Inflammatory macrophage treated with lipopolysaccharide for 4 hours (primary cell): ENCODE measurements at regions not wholly inside any gene's neighbourhood (a gene's known extent, or its start where the extent isn't known, plus 50 kb on each side); places are given as distances from the start of the nearest gene placed in this dataset.
A peak's percentile ranks its signal among the peaks of the same experiment; 100 is the strongest.

Experiments
- DNase-seq: peaks from one replicate; pipeline ENCODE4 v3.0.0-alpha.2; 2020

DNA sequence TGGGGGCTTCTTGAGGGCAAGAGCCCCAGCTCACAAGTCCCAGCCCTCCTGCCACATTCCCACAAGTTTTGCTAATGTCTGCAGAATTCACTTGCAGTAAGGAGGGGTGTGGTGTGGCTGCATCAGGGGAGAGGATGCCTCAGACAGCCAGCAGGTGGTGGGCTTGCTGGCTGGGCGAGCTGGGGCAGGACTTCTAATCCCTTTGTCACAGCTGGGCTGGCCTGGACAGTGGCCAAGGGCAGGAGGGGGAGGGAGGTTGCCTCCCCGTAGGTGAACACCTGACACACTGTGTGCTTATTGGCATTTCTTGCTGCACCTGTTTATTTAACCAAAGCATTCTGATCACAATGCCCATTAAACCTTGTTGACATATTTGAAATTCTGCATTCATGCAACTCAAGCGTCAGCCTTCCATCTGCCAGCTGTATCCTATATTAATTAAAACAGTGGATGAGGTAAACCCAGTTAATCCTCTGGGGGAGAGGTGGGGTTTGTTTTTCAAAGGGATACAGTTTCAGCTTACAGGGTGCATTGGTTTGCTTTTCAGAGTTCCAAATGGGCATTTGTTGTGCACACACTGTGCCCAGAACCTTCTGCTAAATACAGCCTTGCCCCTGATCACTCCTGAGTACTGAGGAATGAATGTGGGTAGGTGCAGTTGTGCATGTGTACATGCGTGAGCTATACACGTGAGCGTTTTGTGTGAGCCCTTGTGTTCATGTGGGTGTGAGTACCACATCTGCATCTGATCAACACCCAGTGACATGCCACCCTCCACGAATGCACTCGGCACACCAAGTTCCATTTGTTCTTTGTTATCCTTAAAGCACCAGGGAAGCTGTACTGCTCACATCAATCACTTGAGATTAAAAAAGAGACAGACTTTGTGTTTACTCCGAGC lies 268.7 kb downstream of the XXYLT1 start:
- DNase-seq = peak; percentile 20

DNA sequence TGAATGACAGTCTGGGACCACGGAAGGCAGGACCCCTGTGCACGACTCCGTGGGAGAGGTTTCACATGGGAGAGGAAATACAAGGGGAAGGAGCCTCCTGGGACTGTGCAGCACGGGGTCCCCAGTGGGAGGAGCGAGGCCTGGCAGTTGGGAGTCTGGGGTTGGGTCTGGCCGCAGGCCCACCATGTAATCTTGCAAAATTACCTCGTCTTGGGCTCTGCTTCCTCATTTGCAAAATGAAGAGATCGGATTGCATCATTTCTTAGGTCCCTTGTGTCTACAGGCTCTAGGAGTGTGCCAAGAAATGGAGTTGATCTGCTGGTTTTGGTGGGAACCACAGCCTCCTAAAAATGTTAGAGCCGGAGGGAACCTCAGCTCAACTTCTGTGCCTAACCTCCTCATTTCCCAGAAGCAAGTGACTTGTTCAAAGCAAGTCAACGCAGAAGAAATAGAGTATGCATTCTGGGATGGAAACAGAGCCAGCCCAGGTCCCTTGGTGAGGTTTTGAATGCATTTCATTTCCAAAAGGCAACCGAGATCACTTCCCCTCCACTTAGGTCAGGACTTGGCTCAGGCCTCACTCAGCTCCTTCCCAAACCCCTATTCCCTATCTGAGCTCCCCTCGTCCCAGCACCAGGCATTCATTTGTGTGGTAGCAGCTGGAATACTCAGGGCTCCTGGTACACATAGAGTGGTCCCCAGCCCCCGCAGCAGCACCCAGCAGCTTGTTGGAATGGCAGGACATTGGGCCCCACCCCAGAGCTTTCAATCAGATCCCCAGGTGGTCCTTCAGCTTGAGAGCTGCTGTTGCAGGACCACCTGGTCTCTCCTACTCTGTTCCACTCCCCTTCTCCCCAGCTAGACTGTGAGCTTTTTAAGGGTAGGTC lies 267.7 kb downstream of the XXYLT1 start:
- DNase-seq = peak; percentile 87

DNA sequence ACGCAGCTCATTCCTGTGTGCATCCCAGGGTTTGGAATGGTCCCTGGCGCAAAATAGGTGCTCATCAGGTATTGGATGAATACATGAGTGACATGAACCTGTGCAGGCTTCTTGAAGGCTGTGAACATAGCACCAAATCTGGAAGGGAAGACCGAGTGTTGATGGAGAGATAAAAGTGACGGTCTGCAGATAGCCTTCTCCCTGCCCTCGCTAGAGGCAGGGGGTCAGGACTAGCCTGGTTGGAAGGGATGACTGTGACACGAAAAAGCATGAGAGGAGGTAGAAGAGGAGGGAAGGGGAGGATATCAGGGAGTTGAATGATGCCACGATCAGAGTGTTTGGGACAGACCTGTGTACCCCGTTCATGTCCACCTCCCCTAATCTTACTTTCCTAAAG lies 267.1 kb downstream of the XXYLT1 start:
- no peak for DNase-seq

DNA sequence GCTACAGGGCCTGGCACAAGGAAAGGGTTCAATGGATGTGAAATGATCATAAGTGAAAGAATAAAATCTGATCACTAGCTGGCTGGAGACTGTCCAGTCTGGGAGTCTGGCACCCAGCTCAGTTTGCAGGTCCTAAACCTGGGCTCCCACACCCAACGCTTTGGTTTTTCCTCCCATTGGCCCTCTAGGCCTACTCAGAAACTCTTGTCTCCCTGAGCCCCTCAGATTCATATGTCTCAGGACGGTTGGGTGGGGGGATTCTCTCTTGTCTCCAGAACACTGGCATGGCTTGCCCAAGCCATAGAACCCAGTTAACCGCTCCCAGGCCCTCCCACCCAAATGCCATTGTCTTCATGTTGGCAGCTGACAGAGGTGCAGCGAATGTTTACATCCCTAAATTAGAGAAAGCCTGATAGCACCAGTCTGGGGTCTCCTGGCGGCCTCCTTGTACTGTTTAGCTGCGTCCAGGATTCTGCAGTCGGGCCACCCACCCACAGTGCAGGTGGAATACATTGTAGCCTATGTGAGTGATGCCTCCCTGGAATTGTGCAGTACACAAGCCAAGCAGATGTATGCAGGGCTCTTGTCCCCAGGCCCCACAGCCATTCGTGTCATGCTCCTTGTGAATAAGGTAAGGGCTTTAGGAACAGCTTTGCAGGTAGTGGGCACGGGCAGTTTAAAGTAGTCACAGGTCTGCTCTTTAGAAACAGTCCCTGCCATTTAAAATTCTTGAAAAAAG lies 266.3 kb downstream of the XXYLT1 start:
- DNase-seq = no peak

DNA sequence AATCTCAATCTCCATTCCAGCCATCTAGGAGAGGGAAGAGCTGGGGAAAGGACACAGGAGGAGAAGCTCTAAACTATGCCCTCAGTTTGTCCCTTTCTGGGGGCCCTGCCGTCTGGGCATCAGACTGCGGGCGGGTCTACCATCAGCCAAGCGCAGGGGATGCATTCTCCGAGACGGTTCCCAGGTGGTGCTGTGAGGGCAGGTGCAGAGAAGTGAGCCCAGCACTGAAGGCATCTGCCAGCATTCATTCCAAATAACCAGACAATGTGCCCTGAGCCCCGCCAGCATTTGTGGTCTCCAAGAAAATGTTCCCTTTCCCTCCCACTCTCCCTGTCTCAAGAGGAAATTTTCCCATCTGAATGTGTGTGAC lies 265.7 kb downstream of the XXYLT1 start:
- no peak for DNase-seq

DNA sequence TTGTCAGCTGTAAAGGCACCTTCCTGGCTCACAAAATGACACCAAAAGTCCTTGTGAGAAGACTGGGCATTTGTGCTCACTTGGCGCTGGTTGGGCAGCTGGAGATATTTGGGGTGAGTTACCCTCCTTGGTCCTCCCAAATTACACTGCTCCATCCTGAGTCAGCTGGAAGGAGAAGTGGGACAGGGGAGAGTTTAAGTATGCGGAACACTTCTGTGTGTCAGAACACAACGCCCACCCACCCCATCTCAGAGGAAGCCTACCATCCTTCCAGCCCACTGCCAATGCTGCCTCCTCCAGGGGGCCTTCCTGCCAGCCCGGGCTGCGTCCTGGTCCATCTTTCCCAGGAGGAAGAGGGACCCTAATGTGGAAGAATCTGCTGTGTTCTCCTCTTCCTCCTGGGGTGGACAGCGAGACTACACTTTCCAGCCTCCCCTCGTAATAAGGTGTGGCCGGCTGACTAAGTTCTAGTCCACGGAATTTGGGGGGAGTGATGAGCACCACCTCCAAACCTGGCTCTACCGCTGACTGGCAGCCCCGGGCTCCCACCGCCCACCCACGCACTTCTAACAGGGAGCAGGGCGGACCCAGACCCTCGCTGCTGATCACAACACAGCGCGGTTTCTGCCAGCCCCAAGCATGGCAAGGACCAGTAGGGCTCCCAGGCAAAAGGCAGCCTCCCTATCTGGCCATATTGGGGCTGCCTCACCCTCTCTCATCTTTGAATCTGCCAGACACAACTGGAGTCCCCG lies 265.0 kb downstream of the XXYLT1 start:
- no peak for DNase-seq

DNA sequence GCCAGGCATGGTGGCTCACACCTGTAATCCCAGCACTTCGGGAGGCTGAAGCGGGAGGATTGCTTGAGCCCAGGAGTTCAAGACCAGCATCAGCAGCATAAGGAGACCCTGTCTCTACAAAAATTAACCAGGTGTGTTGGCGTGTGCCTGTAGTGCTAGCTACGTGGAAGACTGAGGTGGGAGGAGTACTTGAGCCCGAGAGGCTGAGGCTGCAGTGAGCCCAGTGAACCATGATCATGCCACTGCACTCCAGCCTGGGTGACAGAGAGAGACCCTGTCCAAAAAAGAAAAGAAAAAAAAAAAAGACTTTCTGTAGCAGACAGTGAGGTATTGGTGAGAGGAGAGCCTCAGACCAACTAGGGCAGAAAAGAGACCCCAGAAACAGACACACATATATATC lies 263.8 kb downstream of the XXYLT1 start:
- no peak for DNase-seq

DNA sequence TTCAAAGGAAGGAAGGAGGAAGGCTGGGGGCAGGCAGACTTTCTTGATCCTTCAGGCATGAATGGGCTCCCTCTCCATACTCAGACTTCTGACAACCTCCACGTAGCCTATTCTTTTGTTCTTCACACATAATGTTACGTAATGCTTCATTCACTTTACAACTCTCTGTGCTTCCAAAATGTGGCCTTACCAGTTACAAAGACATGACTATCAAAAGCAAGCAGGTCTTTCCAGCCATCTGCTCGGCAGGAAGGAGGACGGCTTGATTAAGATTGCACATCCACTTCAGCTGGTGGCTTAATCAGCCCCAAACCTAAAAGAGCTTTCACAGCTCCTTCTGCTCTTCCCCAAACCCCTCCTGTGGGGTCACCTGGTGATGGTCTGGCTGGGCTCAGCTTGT lies 263.2 kb downstream of the XXYLT1 start:
- no peak for DNase-seq

DNA sequence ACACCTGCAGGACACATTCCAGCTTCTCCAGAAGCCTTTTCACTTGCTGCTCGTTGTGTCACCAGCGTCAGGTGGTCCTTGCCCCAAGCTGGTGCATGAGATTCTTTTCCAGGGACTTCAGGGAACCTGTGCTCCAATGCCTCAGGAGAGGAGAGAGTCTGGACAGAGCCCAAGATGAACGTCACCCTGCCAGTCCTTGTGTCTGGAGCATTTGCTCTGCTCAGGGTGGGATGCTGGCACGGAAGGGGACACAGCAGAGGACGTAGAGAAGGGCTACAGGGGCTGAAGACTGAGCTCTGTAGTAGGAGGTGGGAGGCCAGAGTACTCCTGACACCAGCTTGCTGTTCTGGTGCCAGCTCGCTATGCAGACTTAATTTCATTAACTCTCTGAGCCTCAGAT lies 262.1 kb downstream of the XXYLT1 start:
- DNase-seq = no peak

DNA sequence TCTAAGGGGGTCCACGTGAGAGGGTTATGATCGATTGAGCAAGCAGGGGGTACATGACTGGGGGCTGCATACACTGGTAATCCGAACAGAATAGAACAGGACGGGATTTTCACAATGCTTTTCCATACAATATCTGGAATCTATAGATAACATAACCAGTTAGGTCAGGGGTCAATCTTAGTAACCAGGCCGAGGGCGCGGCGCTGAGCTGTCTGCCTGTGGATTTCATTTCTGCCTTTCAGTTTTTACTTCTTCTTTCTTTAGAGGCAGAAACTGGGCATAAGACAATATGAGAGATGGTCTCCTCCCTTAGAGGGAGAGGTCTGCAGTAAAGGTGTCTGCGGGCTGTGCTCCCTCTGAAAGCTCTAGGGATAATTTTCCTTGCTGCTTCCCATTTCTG lies 261.3 kb downstream of the XXYLT1 start:
- peak; percentile 53 for DNase-seq

DNA sequence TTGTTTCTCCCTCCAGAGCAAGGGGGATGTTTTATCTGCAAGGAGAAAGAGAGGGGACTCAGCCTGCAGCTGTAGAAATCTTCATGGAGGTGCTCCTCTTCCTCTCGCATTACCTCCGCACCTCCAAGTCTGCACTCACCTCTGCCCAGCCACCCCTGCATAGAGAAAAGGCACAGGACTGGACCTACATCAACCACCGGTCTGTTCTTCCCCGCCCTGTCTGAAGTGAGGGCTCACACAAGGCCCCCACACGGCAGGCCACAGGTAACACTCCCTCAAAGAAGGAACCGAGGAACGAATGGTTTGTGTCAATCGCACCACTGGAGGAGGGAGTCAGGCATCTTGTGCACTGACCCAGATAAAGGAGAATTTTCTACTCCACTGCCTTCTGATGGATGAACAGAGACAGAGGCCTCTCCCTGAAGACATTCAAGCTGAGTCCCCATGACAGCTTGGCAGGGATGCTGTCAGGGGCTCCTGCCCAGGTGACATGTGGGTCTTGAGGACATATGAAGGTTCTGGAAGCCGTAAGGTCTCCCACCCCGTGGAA lies 260.3 kb downstream of the XXYLT1 start:
- no peak for DNase-seq

DNA sequence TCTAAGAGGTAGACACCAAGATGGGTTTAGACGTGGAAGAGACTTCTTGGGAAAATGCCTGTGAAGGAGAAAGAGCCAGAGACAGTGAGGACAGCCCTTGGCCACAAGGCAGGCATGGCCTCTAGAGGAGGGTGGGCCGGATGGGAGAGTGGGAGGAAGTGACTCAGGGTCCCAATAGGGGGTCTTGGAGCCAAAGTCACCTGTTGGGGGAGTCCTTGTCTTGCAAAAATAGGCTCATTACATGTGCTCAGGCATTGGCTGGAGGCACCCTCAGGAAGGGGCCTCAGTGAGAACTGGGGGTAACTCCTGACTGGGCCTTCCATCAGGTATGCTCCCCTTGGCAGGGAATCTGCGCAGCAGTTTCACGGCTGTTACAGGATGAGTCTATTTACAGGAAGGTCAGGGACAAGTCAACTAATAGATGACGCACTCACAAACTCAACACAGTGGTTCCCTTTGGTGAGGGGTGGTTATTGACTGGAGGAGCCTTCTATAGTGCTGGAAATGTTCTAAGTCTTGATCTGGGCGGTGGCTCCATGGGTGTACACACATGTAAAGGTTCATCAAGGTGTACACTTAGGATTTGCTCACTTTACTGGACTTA lies 259.6 kb downstream of the XXYLT1 start:
- DNase-seq = no peak

DNA sequence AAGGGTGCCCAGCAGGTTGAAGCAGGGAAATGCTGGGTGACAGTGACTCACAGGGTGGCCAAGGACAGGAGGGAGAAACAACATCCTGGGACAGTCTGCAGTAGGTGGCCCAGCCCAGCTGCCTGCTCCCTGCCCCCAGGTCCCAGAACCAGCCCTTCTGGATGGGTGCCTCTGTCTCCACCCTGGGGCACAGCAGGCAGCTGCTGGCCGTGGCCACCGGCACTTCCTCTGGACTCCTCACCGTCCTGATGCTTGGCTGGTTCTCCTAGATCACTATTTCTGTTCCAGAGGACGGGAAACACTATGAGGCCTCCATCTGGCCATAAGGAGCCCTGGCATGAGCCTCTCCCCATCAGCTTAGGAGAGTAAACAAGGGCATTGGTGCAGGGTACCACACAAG lies 258.9 kb downstream of the XXYLT1 start:
- DNase-seq = no peak

DNA sequence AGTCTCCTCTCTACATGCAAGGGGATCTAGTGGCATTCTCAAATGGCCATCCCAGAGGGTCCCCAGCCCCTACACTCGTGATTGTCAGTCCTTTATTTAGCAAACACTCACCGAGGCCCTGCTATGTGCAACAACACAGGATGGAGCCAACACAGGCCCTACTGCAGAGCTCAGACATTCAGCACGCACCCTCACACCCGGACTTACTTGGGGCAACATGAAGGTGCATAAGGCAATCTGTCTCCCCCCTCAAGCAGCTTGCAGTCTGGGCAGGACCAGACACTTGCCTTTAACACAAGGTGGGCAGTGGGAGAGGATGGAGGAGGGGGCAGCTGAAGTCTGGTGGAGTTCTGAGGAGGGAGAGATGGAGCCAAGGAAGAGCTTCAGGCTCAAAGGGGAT lies 258.4 kb downstream of the XXYLT1 start:
- DNase-seq = no peak

DNA sequence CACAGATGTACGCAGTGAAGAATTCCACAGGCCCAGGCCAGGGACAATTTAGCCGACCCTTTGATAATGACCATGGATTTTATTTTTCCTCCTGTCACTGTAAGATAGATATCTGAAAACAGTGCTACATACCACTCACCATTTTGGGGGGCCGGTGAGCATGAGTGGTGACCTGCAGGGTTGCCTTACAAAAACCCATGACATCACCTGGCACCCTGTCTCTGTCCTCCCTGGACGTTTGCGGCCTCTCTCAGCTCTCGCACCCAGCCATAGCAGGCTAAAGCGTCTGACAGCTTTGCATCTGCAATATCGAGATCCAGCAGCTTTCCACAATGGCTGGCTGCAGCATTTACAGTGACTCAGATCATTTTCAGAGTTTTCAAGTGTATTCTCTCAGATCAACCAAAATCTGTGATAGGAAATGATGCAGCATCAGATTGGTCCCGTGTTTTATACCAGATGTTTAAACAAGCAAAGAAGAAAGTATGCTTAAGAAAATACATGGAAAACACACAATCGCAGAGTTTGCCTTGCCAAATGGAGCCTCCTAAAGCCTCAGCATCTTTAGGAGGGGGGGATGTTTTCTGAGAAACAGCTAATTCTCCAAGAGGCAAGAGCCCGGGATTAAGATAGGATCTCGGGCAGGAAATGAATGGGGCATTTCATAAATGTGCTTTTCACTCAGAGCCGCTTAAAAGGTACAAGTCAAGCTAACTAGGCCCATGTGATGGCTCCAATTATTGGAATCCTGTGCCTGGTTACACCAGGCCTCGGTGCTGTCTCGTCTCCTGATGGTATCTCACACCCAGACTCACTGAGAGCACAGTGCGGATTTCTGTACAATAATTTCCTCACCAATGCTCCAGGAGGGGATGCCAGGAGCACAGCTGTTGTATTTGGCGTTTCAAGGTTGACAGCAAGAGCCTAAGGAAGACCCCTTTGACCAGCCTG lies 257.3 kb downstream of the XXYLT1 start:
- DNase-seq = no peak

DNA sequence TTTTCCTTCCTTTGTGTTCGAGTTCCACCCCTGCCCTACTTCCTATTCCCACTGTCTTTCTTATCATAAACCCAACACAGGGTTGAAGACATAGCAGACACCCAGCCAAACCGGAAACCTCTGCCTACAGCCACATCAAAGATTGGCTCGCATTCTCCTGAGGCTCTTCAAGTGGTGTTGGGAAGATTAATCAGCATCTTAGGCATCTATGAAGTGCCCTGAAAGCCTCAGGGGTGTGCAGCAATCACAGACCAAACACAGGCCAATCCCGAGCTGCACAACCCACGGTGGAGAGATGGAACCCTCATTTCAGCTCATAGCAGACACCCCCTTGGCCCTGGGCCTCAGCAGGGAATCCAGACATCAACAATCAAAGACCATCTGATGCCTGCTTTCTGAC lies 255.9 kb downstream of the XXYLT1 start:
- DNase-seq = no peak

DNA sequence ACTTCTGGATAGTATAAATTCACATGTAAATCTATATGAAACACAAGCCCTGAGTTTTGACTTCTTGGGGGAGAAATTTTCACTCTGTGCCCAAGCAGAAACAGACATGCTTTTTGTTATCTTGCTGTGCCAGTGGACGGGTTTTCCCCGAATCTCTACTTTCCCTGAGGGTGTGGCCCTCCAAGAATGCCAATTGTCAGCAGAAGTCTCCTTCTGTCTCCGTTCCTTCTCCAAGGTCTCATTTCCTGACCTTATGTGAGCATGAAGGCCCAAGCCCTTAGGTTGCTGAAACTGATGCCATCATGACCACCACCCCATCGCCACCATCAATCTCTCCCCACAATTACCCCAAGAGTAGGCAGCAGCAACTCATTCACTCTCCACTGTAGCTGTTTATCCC lies 253.8 kb downstream of the XXYLT1 start:
- no peak for DNase-seq
